PC-3 (cell line): ENCODE measurements at regions not wholly inside any gene's neighbourhood (a gene's known extent, or its start where the extent isn't known, plus 50 kb on each side); places are given as distances from the start of the nearest gene placed in this dataset.

Experiments used
- ATAC-seq: fragments of 200-7000 bp; cut with Tn5 transposase; 2 replicates; pipeline ENCODE4 v1.9.1; 2020; ENCODE audit warnings: mild to moderate bottlenecking, moderate library complexity
- BruUV-seq: library from RNA; stranded (reverse); fragments of 400-500 nt; replicated peaks from 2 replicates; lab custom pipeline; 2021; lab: Mats Ljungman, UMichigan
- CTCF ChIA-PET: fragments of 300-600 bp; sonication (Branson Sonifier 250); formaldehyde crosslinking; loops from one replicate; lab custom pipeline; 2022; ENCODE audit warnings: antibody characterized with exemption; lab: Charles Lee
- POLR2A ChIA-PET: fragments of 300-600 bp; sonication (Branson Sonifier 250); formaldehyde crosslinking; loops from one replicate; lab custom pipeline; 2022; ENCODE audit warnings: antibody characterized with exemption; ENCODE audit not compliant: unreplicated experiment; lab: Charles Lee
- DNase-seq: peaks from one replicate; pipeline ENCODE4 v3.0.0-alpha.2; 2015
- H2AFZ ChIP-seq: fragments of 300-600 bp; sonication (generic); 2 replicates; pipeline ENCODE4 v1.6.0; 2016; ENCODE audit warnings: antibody characterized with exemption, low read length
- H3F3A ChIP-seq: fragments of 300-600 bp; sonication (generic); one replicate; pipeline ENCODE4 v1.6.0; 2017; ENCODE audit warnings: antibody characterized with exemption, low read length, control low read depth, mild to moderate bottlenecking; ENCODE audit not compliant: unreplicated experiment
- H3K27ac ChIP-seq: fragments of 300-600 bp; sonication (generic); 2 replicates; pipeline ENCODE4 v1.5.1; 2016; ENCODE audit warnings: mild to moderate bottlenecking, low read length
- H3K27me3 ChIP-seq: fragments of 300-600 bp; sonication (generic); 2 replicates; pipeline ENCODE4 v1.6.1; 2016; ENCODE audit warnings: low read length, mixed read lengths
- H3K36me3 ChIP-seq: fragments of 300-600 bp; sonication (generic); 2 replicates; pipeline ENCODE4 v1.6.1; 2016; ENCODE audit warnings: low read depth, mixed run types, low read length, mixed read lengths
- H3K4me1 ChIP-seq: fragments of 300-600 bp; sonication (generic); 2 replicates; pipeline ENCODE4 v1.5.1; 2016; ENCODE audit warnings: low read length; ENCODE audit not compliant: insufficient read depth
- H3K4me2 ChIP-seq: fragments of 300-600 bp; sonication (generic); 2 replicates; pipeline ENCODE4 v1.6.0; 2016; ENCODE audit warnings: low read length
- H3K4me3 ChIP-seq: fragments of 300-600 bp; sonication (generic); 2 replicates; pipeline ENCODE4 v1.5.1; 2016; ENCODE audit warnings: mild to moderate bottlenecking, low read length, mixed read lengths
- H3K79me2 ChIP-seq: fragments of 300-600 bp; sonication (generic); 2 replicates; pipeline ENCODE4 v1.6.1; 2017; ENCODE audit warnings: low read length, mixed read lengths
- H3K9ac ChIP-seq: fragments of 300-600 bp; sonication (generic); 2 replicates; pipeline ENCODE4 v1.6.0; 2016; ENCODE audit warnings: mild to moderate bottlenecking, low read length
- H3K9me2 ChIP-seq: fragments of 300-600 bp; sonication (generic); replicated peaks from 2 replicates; pipeline ENCODE4 v1.6.1; 2016; ENCODE audit warnings: mixed run types, low read length, mixed read lengths
- H3K9me3 ChIP-seq: fragments of 300-600 bp; sonication (generic); 2 replicates; pipeline ENCODE4 v1.6.1; 2016; ENCODE audit warnings: low read length, mixed read lengths
- H4K20me1 ChIP-seq: fragments of 300-600 bp; sonication (generic); 2 replicates; pipeline ENCODE4 v1.6.1; 2016; ENCODE audit warnings: low read length, mixed read lengths
- EZH2 ChIP-seq: fragments of 300-600 bp; sonication (generic); IDR thresholded peaks from one replicate; pipeline ENCODE4 v1.6.1; 2017; ENCODE audit warnings: antibody characterized with exemption, mild to moderate bottlenecking, low read length; ENCODE audit not compliant: unreplicated experiment
- EZH2phosphoT487 ChIP-seq: fragments of 300-600 bp; sonication (generic); IDR thresholded peaks from 2 replicates; pipeline ENCODE4 v1.6.1; 2018; ENCODE audit warnings: mild to moderate bottlenecking, antibody characterized with exemption, low read length, borderline replicate concordance
- intact Hi-C: fragments of 100-400 bp; cut with micrococcal nuclease; formaldehyde crosslinking; loops from 2 replicates; pipeline ENCODE4 v1.9.0; 2023
- TF ChIP-seq, protein P1 (sequence below): fragments of 300-600 bp; sonication (generic); conservative IDR thresholded peaks from 2 replicates; pipeline ENCODE4 v1.5.1; 2017; ENCODE audit warnings: antibody characterized with exemption, low read depth, mild to moderate bottlenecking, low read length

DNA sequence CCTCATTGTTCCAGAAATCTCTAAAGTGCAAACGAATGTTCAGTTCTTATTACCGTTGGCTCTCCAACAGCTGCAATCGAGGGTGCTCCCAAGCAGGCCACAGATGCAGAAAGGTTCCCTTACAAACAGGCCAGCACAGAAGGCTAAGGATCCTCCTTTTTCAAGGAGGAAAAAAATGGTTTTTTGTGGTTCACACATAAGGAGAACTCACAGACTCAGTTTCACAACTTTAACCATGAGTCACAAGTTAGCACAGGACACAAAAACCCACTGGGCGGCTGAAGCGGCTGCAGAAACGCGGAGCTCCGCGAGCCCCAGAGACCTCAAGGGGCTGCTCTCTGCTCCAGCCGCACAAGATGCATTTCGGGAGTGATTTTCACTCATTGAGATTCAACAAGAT lies 98.2 kb upstream of the PRR5 start:
- intact Hi-C loops, result no loop called here

DNA sequence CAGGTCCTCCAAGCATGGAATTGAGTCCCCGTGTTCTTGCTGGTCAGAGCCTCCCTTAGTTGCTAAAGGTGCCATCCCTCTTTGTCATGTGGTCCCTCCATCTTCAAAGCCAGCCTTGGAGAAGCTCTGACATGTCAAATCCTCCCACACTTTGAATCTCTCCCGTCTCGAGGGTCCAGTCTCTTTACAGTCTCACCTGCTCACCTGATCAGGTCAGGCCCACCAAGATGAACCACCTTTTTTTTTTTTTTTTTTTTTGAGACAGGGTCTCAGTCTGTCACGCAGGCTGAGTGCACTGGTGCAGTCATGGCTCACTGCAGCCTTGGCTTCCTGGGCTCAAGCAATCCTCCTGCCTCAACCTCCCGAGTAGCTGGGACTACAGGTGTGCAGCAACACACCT lies 100.3 kb upstream of the PRR5 start:
- no peaks in the 10 kb centered on the region for H3K79me2 ChIP-seq
- intact Hi-C loops, result no loop called here
- no peak overlapping the region for H3K9ac ChIP-seq
- H3K4me1 ChIP-seq, result no peaks in the 10 kb centered on the region
- no peak overlapping the region for H2AFZ ChIP-seq
- H3K4me3 ChIP-seq, result no peak overlapping the region
- no peaks in the 10 kb centered on the region for H3K9me3 ChIP-seq
- no peak overlapping the region for H3K4me2 ChIP-seq
- H3K27ac ChIP-seq, result no peak overlapping the region
- no peak for DNase-seq
- TF ChIP-seq EZH2 (no peak), EZH2phosphoT487 (no peak)
- TF ChIP-seq, protein P1, sequence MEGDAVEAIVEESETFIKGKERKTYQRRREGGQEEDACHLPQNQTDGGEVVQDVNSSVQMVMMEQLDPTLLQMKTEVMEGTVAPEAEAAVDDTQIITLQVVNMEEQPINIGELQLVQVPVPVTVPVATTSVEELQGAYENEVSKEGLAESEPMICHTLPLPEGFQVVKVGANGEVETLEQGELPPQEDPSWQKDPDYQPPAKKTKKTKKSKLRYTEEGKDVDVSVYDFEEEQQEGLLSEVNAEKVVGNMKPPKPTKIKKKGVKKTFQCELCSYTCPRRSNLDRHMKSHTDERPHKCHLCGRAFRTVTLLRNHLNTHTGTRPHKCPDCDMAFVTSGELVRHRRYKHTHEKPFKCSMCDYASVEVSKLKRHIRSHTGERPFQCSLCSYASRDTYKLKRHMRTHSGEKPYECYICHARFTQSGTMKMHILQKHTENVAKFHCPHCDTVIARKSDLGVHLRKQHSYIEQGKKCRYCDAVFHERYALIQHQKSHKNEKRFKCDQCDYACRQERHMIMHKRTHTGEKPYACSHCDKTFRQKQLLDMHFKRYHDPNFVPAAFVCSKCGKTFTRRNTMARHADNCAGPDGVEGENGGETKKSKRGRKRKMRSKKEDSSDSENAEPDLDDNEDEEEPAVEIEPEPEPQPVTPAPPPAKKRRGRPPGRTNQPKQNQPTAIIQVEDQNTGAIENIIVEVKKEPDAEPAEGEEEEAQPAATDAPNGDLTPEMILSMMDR, result no peak
- CTCF ChIA-PET, result no interaction called here
- ATAC-seq, result no peak
- H3K36me3 ChIP-seq, result no peaks in the 10 kb centered on the region
- no peaks in the 10 kb centered on the region for H4K20me1 ChIP-seq
- H3F3A ChIP-seq, result no peaks in the 10 kb centered on the region
- no peaks in the 10 kb centered on the region for H3K27me3 ChIP-seq
- POLR2A ChIA-PET, result interaction anchor here (0.6 kb wide), 1 partner anchor 10 kb away, joined by 3 read pairs; no protein-coding TSS in a partner anchor
- no peaks in the 10 kb centered on the region for H3K9me2 ChIP-seq
- BruUV-seq, result no TSS peak

More for the DNA sequence above, 98.2 kb upstream of the PRR5 start:
- BruUV-seq, result no TSS peak
- no peak for DNase-seq
- Histone ChIP-seq H3K9me3 (no peaks in the 10 kb centered on the region), H3K27ac (no peak overlapping the region), H3K36me3 (no peaks in the 10 kb centered on the region), H3K9ac (no peak overlapping the region), H3K4me1 (no peaks in the 10 kb centered on the region), H3F3A (no peaks in the 10 kb centered on the region), H3K9me2 (no peaks in the 10 kb centered on the region), H3K4me2 (no peak overlapping the region), H4K20me1 (no peaks in the 10 kb centered on the region), H3K4me3 (no peak overlapping the region), H3K79me2 (no peaks in the 10 kb centered on the region), H2AFZ (no peak overlapping the region), H3K27me3 (no peaks in the 10 kb centered on the region)
- ChIA-PET CTCF (no interaction called here), POLR2A (no interaction called here)
- ATAC-seq, result no peak
- TF ChIP-seq, protein P1, result no peak
- TF ChIP-seq EZH2 (no peak), EZH2phosphoT487 (no peak)

DNA sequence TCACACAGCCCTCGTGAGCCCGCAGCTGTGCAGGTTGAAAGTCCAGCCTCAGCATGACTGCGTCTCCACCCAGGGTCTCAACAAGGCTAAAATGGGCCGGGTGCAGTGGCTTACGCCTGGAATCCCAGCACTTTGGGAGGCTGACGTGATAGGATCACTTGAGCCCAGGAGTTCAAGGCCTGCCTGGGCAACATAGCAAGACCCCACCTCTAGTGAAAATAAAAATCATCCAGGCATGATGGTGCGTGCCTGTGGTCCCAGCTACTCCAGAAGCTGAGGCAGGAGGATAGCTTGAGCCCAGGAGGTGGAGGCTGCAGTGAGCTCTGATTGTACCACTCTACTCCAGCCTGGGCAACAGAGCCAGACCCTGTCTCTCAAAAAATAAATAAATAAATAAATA lies 100.8 kb upstream of the PRR5 start:
- no TSS peak for BruUV-seq
- no peaks in the 10 kb centered on the region for H4K20me1 ChIP-seq
- H3K4me1 ChIP-seq, result no peaks in the 10 kb centered on the region
- H3K36me3 ChIP-seq, result no peaks in the 10 kb centered on the region
- peaks cover 2% of the 10 kb centered on the region; the same call in 1 of the 2 replicates for H3K27me3 ChIP-seq
- TF ChIP-seq EZH2phosphoT487 (no peak), EZH2 (no peak)
- TF ChIP-seq, protein P1, result no peak
- no peaks in the 10 kb centered on the region for H3F3A ChIP-seq
- POLR2A ChIA-PET, result no interaction called here
- DNase-seq (no peak), ATAC-seq (no peak)
- intact Hi-C loops, result no loop called here
- no peaks in the 10 kb centered on the region for H3K79me2 ChIP-seq
- H3K4me2 ChIP-seq, result no peak overlapping the region
- no peak overlapping the region for H3K9ac ChIP-seq
- H2AFZ ChIP-seq, result no peak overlapping the region
- no peaks in the 10 kb centered on the region for H3K9me3 ChIP-seq
- H3K4me3 ChIP-seq, result no peak overlapping the region
- CTCF ChIA-PET, result no interaction called here
- no peak overlapping the region for H3K27ac ChIP-seq
- H3K9me2 ChIP-seq, result no peaks in the 10 kb centered on the region
